ENCODE measurements at regions not wholly inside any gene's neighbourhood (a gene's known extent, or its start where the extent isn't known, plus 50 kb on each side); places are given as distances from the start of the nearest gene placed in this dataset.

DNA sequence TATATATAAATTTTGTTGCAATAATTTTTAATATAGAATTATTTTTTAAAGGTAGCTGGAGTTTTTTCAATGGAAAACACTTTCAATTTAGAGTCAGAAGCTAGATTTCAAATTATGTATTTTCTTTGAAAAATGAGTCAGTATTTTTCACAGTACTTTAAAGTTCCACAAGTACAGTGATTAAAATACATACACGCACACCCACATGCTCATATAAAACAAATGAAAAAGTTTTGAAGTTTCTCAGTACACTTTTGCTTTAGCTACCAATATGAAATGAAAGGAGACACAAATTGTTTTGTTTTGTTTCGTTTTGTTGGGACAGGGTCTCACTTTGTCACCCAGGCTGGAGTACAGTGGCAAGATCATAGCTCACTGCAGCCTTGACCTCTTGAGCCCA lies 98.6 kb downstream of the CYB561 start:
- POLR2A ChIA-PET: no interaction called here
- TF ChIP-seq, protein P1, sequence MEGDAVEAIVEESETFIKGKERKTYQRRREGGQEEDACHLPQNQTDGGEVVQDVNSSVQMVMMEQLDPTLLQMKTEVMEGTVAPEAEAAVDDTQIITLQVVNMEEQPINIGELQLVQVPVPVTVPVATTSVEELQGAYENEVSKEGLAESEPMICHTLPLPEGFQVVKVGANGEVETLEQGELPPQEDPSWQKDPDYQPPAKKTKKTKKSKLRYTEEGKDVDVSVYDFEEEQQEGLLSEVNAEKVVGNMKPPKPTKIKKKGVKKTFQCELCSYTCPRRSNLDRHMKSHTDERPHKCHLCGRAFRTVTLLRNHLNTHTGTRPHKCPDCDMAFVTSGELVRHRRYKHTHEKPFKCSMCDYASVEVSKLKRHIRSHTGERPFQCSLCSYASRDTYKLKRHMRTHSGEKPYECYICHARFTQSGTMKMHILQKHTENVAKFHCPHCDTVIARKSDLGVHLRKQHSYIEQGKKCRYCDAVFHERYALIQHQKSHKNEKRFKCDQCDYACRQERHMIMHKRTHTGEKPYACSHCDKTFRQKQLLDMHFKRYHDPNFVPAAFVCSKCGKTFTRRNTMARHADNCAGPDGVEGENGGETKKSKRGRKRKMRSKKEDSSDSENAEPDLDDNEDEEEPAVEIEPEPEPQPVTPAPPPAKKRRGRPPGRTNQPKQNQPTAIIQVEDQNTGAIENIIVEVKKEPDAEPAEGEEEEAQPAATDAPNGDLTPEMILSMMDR (IDR thresholded peaks at IDR 0.05; ENCODE audit: insufficient read depth, low read length, missing control alignments): no peak
- no peak for DNase-seq (ENCODE audit: low read depth, low spot score)
- CTCF ChIA-PET: interaction anchor here (0.6 to 1.2 kb wide), 2 partner anchors 59 to 645 kb away, joined by 3 to 7 read pairs; no protein-coding TSS in a partner anchor
- no peak overlapping the region for H3K4me3 ChIP-seq (ENCODE audit: low read depth, low read length)

DNA sequence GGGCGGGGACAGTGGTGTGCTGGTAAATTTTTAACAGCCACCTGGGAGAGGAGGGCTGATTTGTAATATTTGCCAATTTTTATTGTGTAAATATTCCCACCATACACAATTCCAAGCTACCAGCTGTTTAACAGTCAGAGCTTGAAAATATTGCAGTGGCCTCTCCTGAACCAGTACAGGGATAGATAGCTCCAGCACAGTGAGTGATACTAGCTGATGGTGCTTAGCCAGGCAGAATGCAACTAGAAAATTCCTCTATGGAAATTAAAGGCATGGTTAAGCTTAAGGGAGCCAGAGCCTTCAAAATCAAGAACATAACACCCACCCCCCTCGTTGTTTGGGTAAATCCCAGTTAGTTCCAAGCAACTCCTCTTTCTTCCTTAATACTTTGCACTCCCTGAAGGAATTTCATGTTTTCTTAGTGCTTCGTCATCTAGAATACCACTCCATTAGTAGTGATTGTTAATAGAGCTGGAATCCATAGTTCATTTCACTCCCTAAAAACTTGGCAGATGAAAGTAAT lies 96.6 kb downstream of the CYB561 start:
- no peak overlapping the region for H3K4me3 ChIP-seq (ENCODE audit: low read depth, low read length)
- POLR2A ChIA-PET: interaction anchor here (0.6 to 1.3 kb wide), 3 partner anchors 8 to 177 kb away, joined by 3 to 6 read pairs (median 5); no protein-coding TSS in a partner anchor
- DNase-seq (ENCODE audit: low read depth, low spot score): peak; percentile 74
- CTCF ChIA-PET: interaction anchor here (1.6 to 2.3 kb wide), 2 partner anchors 55 to 57 kb away, joined by 3 to 6 read pairs; no protein-coding TSS in a partner anchor
- TF ChIP-seq, protein P1 (IDR thresholded peaks at IDR 0.05; ENCODE audit: insufficient read depth, low read length, missing control alignments): no peak

DNA sequence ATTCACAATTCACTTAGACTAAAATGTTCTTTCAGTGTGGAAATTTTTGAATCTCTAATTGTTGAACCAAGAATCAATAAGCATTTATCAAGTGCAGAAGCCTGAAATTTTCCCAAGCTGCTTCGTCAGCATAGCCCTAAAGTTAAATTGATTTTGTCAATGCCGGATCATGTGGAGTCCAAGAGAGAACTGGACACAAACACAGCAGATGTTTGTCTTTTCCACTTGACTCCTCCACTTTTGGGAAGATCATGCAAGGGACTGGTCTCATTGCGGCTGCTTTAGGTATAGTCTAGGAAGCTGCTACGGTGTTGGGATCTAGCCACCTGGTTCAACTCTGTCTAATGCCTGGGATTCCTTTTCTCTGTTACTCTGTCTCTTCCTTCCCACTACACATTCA lies 95.7 kb downstream of the CYB561 start:
- CTCF ChIA-PET: interaction anchor here (2.3 kb wide), 1 partner anchor 56 kb away, joined by 6 read pairs; no protein-coding TSS in a partner anchor
- TF ChIP-seq, protein P1 (IDR thresholded peaks at IDR 0.05; ENCODE audit: insufficient read depth, low read length, missing control alignments): no peak
- no peak for DNase-seq (ENCODE audit: low read depth, low spot score)
- POLR2A ChIA-PET: interaction anchor here (1.3 kb wide), 1 partner anchor 8 kb away, joined by 5 read pairs; no protein-coding TSS in a partner anchor
- H3K4me3 ChIP-seq (ENCODE audit: low read depth, low read length): no peak overlapping the region

DNA sequence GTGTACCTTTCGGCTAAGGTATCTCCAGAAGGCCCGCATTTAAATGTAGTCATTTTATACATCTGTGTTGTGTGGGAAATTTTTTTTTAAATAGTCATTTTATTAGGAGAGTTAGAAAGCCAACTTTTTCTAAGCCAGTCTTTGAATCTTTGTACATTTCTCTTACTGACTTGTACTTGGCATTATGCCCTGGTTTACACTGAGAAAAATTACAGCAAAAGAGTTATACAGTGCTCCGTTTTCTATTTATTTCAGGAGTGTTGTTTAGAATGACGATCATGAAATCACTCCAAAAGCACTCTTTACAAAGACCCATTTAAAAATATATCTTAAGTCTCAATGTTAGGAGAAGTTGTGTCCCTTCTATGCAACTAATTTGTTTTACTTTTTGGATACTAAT lies 91.8 kb downstream of the CYB561 start:
- CTCF ChIA-PET: interaction anchor here (1.2 kb wide), 1 partner anchor 71 kb away, joined by 3 read pairs; no protein-coding TSS in a partner anchor
- DNase-seq (ENCODE audit: low read depth, low spot score): no peak
- POLR2A ChIA-PET: no interaction called here
- TF ChIP-seq, protein P1 (IDR thresholded peaks at IDR 0.05; ENCODE audit: insufficient read depth, low read length, missing control alignments): no peak
- no peak overlapping the region for H3K4me3 ChIP-seq (ENCODE audit: low read depth, low read length)

DNA sequence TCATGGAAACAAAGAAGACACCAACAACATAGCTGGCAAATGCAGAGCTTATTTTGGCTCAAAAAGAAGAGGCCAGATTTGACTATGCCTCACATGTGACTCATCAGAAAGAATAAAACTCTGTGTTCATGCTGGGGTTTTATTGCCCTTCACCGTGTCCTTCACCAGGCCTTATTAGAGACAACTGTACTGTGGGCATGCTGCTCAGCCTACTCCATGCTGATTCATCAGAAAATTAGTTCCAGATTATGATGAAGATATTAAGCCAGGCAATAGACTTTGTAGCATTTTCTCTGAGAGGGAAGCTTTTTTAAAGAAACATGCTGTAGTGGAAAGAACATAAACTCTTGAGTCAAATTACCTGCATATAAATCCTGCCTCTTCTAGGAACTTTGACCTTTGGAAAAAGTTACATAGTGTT lies 89.8 kb downstream of the CYB561 start:
- no peak overlapping the region for H3K4me3 ChIP-seq (ENCODE audit: low read depth, low read length)
- TF ChIP-seq, protein P1 (IDR thresholded peaks at IDR 0.05; ENCODE audit: insufficient read depth, low read length, missing control alignments): no peak
- DNase-seq (ENCODE audit: low read depth, low spot score): peak; percentile 78
- POLR2A ChIA-PET: interaction anchor here (1.1 to 1.3 kb wide), 2 partner anchors 9 to 36 kb away, joined by 5 read pairs; no protein-coding TSS in a partner anchor
- CTCF ChIA-PET: interaction anchor here (1.1 to 2.0 kb wide), 3 partner anchors 9 to 50 kb away, joined by 3 to 9 read pairs (median 3); no protein-coding TSS in a partner anchor

DNA sequence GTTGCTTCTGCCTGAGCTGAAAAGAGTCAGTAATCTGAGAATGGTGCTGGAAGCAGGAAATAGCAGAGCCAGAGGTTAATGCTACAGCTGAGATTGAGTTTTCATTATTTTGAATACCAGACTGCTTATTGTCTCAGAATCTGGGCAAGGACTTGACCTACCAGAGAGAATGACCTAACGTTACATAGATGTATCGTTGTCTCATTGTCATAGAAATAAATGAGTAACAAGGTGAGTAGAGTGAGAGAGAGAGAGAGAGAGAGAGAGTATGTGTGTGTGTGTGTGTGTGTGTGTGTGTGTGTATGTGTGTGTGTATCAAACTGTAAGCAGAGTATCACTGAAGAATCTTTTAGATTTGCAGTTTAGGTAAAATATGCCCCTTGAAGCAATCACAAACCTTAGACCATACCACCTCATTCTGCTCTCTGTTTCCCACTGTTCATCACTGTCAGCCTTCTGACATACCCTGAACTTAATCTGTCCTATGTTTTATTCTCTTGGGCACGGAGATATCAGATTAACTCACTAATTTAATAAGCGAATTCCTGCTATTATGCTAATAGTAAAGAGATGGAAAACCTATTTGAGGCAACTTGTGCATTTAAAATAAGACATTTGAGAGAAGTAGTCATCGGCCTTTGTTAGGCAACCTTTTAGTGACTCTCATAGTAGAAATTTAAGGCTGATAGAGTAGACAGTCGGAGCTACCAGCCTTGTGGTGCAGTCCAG lies 87.8 kb downstream of the CYB561 start:
- POLR2A ChIA-PET: interaction anchor here (1.1 kb wide), 1 partner anchor 9 kb away, joined by 5 read pairs; no protein-coding TSS in a partner anchor
- peak; percentile 81 for DNase-seq (ENCODE audit: low read depth, low spot score)
- H3K4me3 ChIP-seq (ENCODE audit: low read depth, low read length): no peak overlapping the region
- CTCF ChIA-PET: no interaction called here
- TF ChIP-seq, protein P1 (IDR thresholded peaks at IDR 0.05; ENCODE audit: insufficient read depth, low read length, missing control alignments): no peak

All from AG04449 (cell line).